ENCODE measurements at regions not wholly inside any gene's neighbourhood (a gene's known extent, or its start where the extent isn't known, plus 50 kb on each side); places are given as distances from the start of the nearest gene placed in this dataset.

- H3K4me3 ChIP-seq = no peak overlapping the region
- DNase-seq (ENCODE audit: low spot score) (no peak), ATAC-seq (ENCODE audit: insufficient number of reproducible peaks, low FRiP score, low read depth) (no peak)
- H3K9me3 ChIP-seq = no peaks in the 10 kb centered on the region
- H3K27ac ChIP-seq = no peak overlapping the region
- no peaks in the 10 kb centered on the region for H3K36me3 ChIP-seq
- TF ChIP-seq CTCF (IDR thresholded peaks at IDR 0.05) = no peak
- no peaks in the 10 kb centered on the region for H3K27me3 ChIP-seq (replicated peaks; ENCODE audit: insufficient read depth)
- peaks cover 0 to 6% of the 10 kb centered on the region in 2 donors for H3K4me1 ChIP-seq (ENCODE audit: control insufficient read depth in 1 of 2, low read depth in 2 of 2)
Measured at GRCh38 chr9:106795031-106795430, 67.9 kb upstream of the ZNF462 start.

GRCh38 chr9:106796771-106797170, 66.2 kb upstream of the ZNF462 start:
- ATAC-seq (ENCODE audit: insufficient number of reproducible peaks, low FRiP score, low read depth) = no peak
- no peak for DNase-seq (ENCODE audit: low spot score)
- Histone ChIP-seq H3K27me3 (replicated peaks; ENCODE audit: insufficient read depth) (no peaks in the 10 kb centered on the region), H3K4me3 (no peak overlapping the region), H3K9me3 (no peaks in the 10 kb centered on the region), H3K27ac (no peak overlapping the region), H3K4me1 (ENCODE audit: control insufficient read depth in 1 of 2, low read depth in 2 of 2) (peaks cover 0 to 6% of the 10 kb centered on the region in 2 donors), H3K36me3 (no peaks in the 10 kb centered on the region)
- no peak for TF ChIP-seq CTCF (IDR thresholded peaks at IDR 0.05)

- Histone ChIP-seq H3K27me3 (replicated peaks; ENCODE audit: insufficient read depth) (no peaks in the 10 kb centered on the region), H3K9me3 (no peaks in the 10 kb centered on the region), H3K27ac (no peak overlapping the region), H3K4me1 (ENCODE audit: control insufficient read depth in 1 of 2, low read depth in 2 of 2) (peaks cover 0 to 6% of the 10 kb centered on the region in 2 donors), H3K4me3 (no peak overlapping the region), H3K36me3 (no peaks in the 10 kb centered on the region)
- no peak for TF ChIP-seq CTCF (IDR thresholded peaks at IDR 0.05)
- no peak for ATAC-seq (ENCODE audit: insufficient number of reproducible peaks, low FRiP score, low read depth)
- DNase-seq (ENCODE audit: low spot score) = no peak
Measured at GRCh38 chr9:106797299-106797698, 65.7 kb upstream of the ZNF462 start.

GRCh38 chr9:106798016-106798799, 64.8 kb upstream of the ZNF462 start:
- H3K4me1 ChIP-seq (ENCODE audit: control insufficient read depth in 1 of 2, low read depth in 2 of 2) = peaks cover 0 to 6% of the 10 kb centered on the region in 2 donors
- H3K27ac ChIP-seq = no peak overlapping the region
- no peak overlapping the region for H3K4me3 ChIP-seq
- no peaks in the 10 kb centered on the region for H3K9me3 ChIP-seq
- DNase-seq (ENCODE audit: low spot score) = no peak
- no peaks in the 10 kb centered on the region for H3K27me3 ChIP-seq (replicated peaks; ENCODE audit: insufficient read depth)
- TF ChIP-seq CTCF (IDR thresholded peaks at IDR 0.05) = no peak
- H3K36me3 ChIP-seq = no peaks in the 10 kb centered on the region
- ATAC-seq (ENCODE audit: insufficient number of reproducible peaks, low FRiP score, low read depth) = no peak

GRCh38 chr9:106799152-106799551, 63.8 kb upstream of the ZNF462 start:
- H3K27ac ChIP-seq = no peak overlapping the region
- no peak for ATAC-seq (ENCODE audit: insufficient number of reproducible peaks, low FRiP score, low read depth)

More at GRCh38 chr9:106799152-106799551, 63.8 kb upstream of the ZNF462 start:
- Histone ChIP-seq H3K9me3 (no peaks in the 10 kb centered on the region), H3K4me3 (peak overlapping the region; percentile 2), H3K27me3 (replicated peaks; ENCODE audit: insufficient read depth) (no peaks in the 10 kb centered on the region), H3K36me3 (no peaks in the 10 kb centered on the region), H3K4me1 (ENCODE audit: control insufficient read depth in 1 of 2, low read depth in 2 of 2) (peaks cover 0 to 6% of the 10 kb centered on the region in 2 donors)
- no peak for DNase-seq (ENCODE audit: low spot score)
- no peak for TF ChIP-seq CTCF (IDR thresholded peaks at IDR 0.05)
